Loucy (cell line): ENCODE measurements at regions not wholly inside any gene's neighbourhood (a gene's known extent, or its start where the extent isn't known, plus 50 kb on each side); places are given as distances from the start of the nearest gene placed in this dataset.

Experiments used
- H2AFZ ChIP-seq: fragments of 200-600 bp; sonication (generic); 2 replicates; pipeline ENCODE4 v1.6.0; 2016; ENCODE audit warnings: antibody characterized with exemption, mild to moderate bottlenecking, low read length, moderate library complexity
- H3F3A ChIP-seq: fragments of 200-600 bp; 2 replicates; pipeline ENCODE4 v1.6.0; 2016; ENCODE audit warnings: antibody characterized with exemption, low read depth, mild to moderate bottlenecking
- H3K27me3 ChIP-seq: fragments of 200-600 bp; sonication (generic); 2 replicates; pipeline ENCODE4 v1.6.1; 2014; ENCODE audit warnings: low read length, mild to moderate bottlenecking; ENCODE audit not compliant: insufficient read depth, poor library complexity, severe bottlenecking
- H3K36me3 ChIP-seq: fragments of 200-600 bp; sonication (generic); 2 replicates; pipeline ENCODE4 v1.6.1; 2016; ENCODE audit warnings: low read length; ENCODE audit not compliant: insufficient read depth
- H3K4me1 ChIP-seq: fragments of 200-600 bp; sonication (generic); 2 replicates; pipeline ENCODE4 v1.5.1; 2014; ENCODE audit warnings: low read length, mild to moderate bottlenecking; ENCODE audit not compliant: insufficient read depth, poor library complexity, severe bottlenecking
- H3K4me2 ChIP-seq: fragments of 200-600 bp; sonication (generic); 2 replicates; pipeline ENCODE4 v1.6.0; 2014; ENCODE audit warnings: antibody characterized with exemption, low read length, low read depth, mild to moderate bottlenecking; ENCODE audit not compliant: poor library complexity, severe bottlenecking
- H3K4me3 ChIP-seq: fragments of 200-600 bp; sonication (generic); 2 replicates; pipeline ENCODE4 v1.5.1; 2014; ENCODE audit warnings: low read length, mild to moderate bottlenecking, mixed read lengths; ENCODE audit not compliant: poor library complexity, severe bottlenecking
- H3K79me2 ChIP-seq: fragments of 200-600 bp; sonication (generic); 2 replicates; pipeline ENCODE4 v1.6.1; 2014; ENCODE audit warnings: low read length; ENCODE audit not compliant: insufficient read depth
- H3K9ac ChIP-seq: fragments of 200-600 bp; sonication (generic); 2 replicates; pipeline ENCODE4 v1.6.0; 2014; ENCODE audit warnings: mild to moderate bottlenecking, low read depth, low read length, moderate library complexity; ENCODE audit not compliant: poor library complexity, severe bottlenecking
- H3K9me2 ChIP-seq: fragments of 200-600 bp; sonication (generic); replicated peaks from 2 replicates; pipeline ENCODE4 v1.6.1; 2016; ENCODE audit warnings: low read depth, low read length, mixed read lengths
- H3K9me3 ChIP-seq: fragments of 200-600 bp; sonication (generic); 2 replicates; pipeline ENCODE4 v1.6.1; 2014; ENCODE audit warnings: mild to moderate bottlenecking, antibody characterized with exemption, low read length, low read depth; ENCODE audit not compliant: insufficient read depth
- H4K20me1 ChIP-seq: fragments of 200-600 bp; sonication (generic); 2 replicates; pipeline ENCODE4 v1.6.0; 2014; ENCODE audit warnings: antibody characterized with exemption, low read length, mild to moderate bottlenecking; ENCODE audit not compliant: insufficient read depth, poor library complexity, severe bottlenecking
- EZH2phosphoT487 ChIP-seq: fragments of 200-600 bp; IDR thresholded peaks from 2 replicates; pipeline ENCODE4 v1.6.1; 2018; ENCODE audit warnings: antibody characterized with exemption, mild to moderate bottlenecking, moderate library complexity, borderline replicate concordance
- TF ChIP-seq, protein P1 (sequence below): fragments of 200-600 bp; sonication (generic); conservative IDR thresholded peaks from 2 replicates; pipeline ENCODE4 v1.5.1; 2014; ENCODE audit warnings: mild to moderate bottlenecking, antibody characterized with exemption, low read length

DNA sequence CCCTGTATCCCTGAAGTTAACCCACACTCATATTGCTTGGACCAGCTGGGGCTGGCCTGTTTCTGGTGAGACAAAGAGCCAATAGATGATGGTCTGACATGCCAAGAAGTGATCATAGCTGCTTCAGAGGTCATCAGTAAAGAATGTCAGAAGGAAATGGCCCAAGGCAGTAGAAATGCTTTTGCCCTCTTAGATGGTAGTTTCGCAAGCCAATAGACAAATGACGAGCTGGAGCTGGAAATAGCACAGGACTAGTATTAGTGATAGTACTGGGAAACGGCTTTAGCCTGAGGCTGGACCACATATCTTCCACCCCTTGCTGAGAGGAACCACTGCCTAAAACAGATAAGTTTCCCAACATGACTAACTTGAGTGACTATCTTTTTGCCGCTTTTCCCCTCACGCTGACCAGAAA lies 176.1 kb upstream of the THBS1 start:
- Histone ChIP-seq H3K9ac (no peak overlapping the region), H4K20me1 (no peaks in the 10 kb centered on the region), H3K79me2 (no peaks in the 10 kb centered on the region), H2AFZ (no peak overlapping the region), H3F3A (no peaks in the 10 kb centered on the region), H3K4me2 (no peak overlapping the region), H3K9me2 (no peaks in the 10 kb centered on the region), H3K36me3 (no peaks in the 10 kb centered on the region), H3K27me3 (no peaks in the 10 kb centered on the region), H3K4me1 (no peaks in the 10 kb centered on the region), H3K4me3 (no peak overlapping the region), H3K9me3 (no peaks in the 10 kb centered on the region)
- TF ChIP-seq, protein P1, sequence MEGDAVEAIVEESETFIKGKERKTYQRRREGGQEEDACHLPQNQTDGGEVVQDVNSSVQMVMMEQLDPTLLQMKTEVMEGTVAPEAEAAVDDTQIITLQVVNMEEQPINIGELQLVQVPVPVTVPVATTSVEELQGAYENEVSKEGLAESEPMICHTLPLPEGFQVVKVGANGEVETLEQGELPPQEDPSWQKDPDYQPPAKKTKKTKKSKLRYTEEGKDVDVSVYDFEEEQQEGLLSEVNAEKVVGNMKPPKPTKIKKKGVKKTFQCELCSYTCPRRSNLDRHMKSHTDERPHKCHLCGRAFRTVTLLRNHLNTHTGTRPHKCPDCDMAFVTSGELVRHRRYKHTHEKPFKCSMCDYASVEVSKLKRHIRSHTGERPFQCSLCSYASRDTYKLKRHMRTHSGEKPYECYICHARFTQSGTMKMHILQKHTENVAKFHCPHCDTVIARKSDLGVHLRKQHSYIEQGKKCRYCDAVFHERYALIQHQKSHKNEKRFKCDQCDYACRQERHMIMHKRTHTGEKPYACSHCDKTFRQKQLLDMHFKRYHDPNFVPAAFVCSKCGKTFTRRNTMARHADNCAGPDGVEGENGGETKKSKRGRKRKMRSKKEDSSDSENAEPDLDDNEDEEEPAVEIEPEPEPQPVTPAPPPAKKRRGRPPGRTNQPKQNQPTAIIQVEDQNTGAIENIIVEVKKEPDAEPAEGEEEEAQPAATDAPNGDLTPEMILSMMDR: no peak

DNA sequence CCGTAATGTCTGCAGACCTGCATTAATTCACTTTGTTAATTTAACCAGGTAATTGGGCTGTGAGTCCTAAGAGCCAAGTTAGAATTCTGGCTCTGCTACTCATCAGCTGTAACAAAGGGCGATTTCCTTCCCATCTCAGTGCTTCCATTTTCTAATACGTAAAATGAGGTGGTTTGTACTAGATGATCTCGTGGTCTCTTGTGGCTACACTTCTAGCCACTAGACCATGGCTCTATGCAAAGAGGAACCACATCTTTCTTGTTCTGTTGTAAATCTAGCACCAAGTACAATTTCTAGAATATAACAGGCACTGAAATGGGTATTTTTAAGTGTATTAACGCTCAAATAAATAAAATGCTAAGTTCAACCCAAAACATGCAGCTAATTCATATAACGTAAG lies 174.4 kb upstream of the THBS1 start:
- Histone ChIP-seq H3F3A (no peaks in the 10 kb centered on the region), H3K27me3 (no peaks in the 10 kb centered on the region), H3K4me1 (peaks cover 5% of the 10 kb centered on the region), H3K4me3 (no peak overlapping the region), H4K20me1 (no peaks in the 10 kb centered on the region), H3K9me2 (no peaks in the 10 kb centered on the region), H3K4me2 (no peak overlapping the region), H3K9ac (no peak overlapping the region), H3K79me2 (no peaks in the 10 kb centered on the region), H3K36me3 (no peaks in the 10 kb centered on the region), H3K9me3 (no peaks in the 10 kb centered on the region), H2AFZ (no peak overlapping the region)
- TF ChIP-seq, protein P1: no peak
- TF ChIP-seq EZH2phosphoT487: no peak

DNA sequence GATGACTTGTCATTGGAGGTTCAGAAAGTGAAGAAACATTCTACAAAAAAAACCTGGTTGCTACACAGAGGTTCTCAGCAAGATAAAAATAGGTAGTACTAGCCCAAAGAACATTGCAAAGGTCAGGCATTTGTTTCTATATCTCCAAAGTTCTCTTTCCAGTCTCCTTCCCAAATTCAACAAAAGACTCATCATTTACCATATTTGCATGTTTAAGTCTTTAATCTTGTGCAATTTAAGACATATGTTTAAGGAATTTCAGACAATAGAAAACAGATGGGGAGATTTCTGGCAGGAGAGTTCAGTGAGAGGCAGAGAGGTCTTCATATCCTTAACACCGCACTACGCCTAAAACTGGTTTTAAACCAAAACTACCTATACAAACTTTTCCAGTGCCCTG lies 173.8 kb upstream of the THBS1 start:
- H3K4me1 ChIP-seq: peaks cover 11% of the 10 kb centered on the region
- H3K4me2 ChIP-seq: no peak overlapping the region
- H3K4me3 ChIP-seq: no peak overlapping the region
- no peaks in the 10 kb centered on the region for H3F3A ChIP-seq
- no peaks in the 10 kb centered on the region for H4K20me1 ChIP-seq
- no peaks in the 10 kb centered on the region for H3K9me2 ChIP-seq
- H3K79me2 ChIP-seq: no peaks in the 10 kb centered on the region
- no peak overlapping the region for H3K9ac ChIP-seq
- no peaks in the 10 kb centered on the region for H3K27me3 ChIP-seq
- TF ChIP-seq, protein P1: no peak
- no peak for TF ChIP-seq EZH2phosphoT487
- no peaks in the 10 kb centered on the region for H3K36me3 ChIP-seq
- no peak overlapping the region for H2AFZ ChIP-seq
- H3K9me3 ChIP-seq: no peaks in the 10 kb centered on the region
